ENCODE measurements at regions not wholly inside any gene's neighbourhood (a gene's known extent, or its start where the extent isn't known, plus 50 kb on each side); places are given as distances from the start of the nearest gene placed in this dataset.

GRCh38 chr3:31250116-31250777, 282.5 kb upstream of the STT3B start:
- no peak for TF ChIP-seq HMGXB4 (CRISPR knock-in tag; IDR thresholded peaks at IDR 0.05; ENCODE audit: borderline replicate concordance)
- TF ChIP-seq PBX3 (IDR thresholded peaks at IDR 0.05): no peak
- no peak for TF ChIP-seq POLR2AphosphoS2 (conservative IDR thresholded peaks at IDR 0.05; ENCODE audit: low read length)
- no peak for TF ChIP-seq CBX8 (IDR thresholded peaks at IDR 0.05)
- TF ChIP-seq PHF8 (IDR thresholded peaks at IDR 0.05; ENCODE audit: borderline replicate concordance, low read depth): no peak
- TF ChIP-seq JUN (IDR thresholded peaks at IDR 0.05): no peak
- no peak for TF ChIP-seq E2F6 (IDR thresholded peaks at IDR 0.05; ENCODE audit: borderline replicate concordance, low read depth)
- no peak for TF ChIP-seq KDM1A (IDR thresholded peaks at IDR 0.05; ENCODE audit: low read depth)
- no peak for TF ChIP-seq RARB (CRISPR knock-in tag; IDR thresholded peaks at IDR 0.05)
- no peak for TF ChIP-seq REST (IDR thresholded peaks at IDR 0.05)
- no peak for TF ChIP-seq RCOR1 (IDR thresholded peaks at IDR 0.05; ENCODE audit: low read depth, low read length)
- POLR2A ChIA-PET: no interaction called here
- WGBS (ENCODE audit: missing lambda C conversion rate): 42% methylated on average over 1 of the region's 1 CpG
- CTCF ChIA-PET: no interaction called here
- H3K4me2 ChIP-seq: no peak overlapping the region
- H3K4me1 ChIP-seq: no peaks in the 10 kb centered on the region
- no peaks in the 10 kb centered on the region; the same call in 2 of the 3 replicates for H3K9me3 ChIP-seq
- ATAC-seq: no peak
- H3K4me3 ChIP-seq: no peak overlapping the region
- FAIRE-seq: no peak
- no peak overlapping the region for H3K27ac ChIP-seq
- DNase-seq (ENCODE audit: low read depth in 1 of 2, low spot score in 1 of 2): no peak

- WGBS (ENCODE audit: missing lambda C conversion rate): 69% methylated on average over 3 of the region's 3 CpGs
- H3K4me3 ChIP-seq: no peak overlapping the region
- FAIRE-seq (no peak), ATAC-seq (no peak), DNase-seq (ENCODE audit: low read depth in 1 of 2, low spot score in 1 of 2) (no peak)
- H3K9me3 ChIP-seq: no peaks in the 10 kb centered on the region; the same call in 2 of the 3 replicates
- CTCF ChIA-PET: no interaction called here
- no peak overlapping the region for H3K27ac ChIP-seq
- TF ChIP-seq NFE2L2 (conservative IDR thresholded peaks at IDR 0.05; ENCODE audit: low read length) (no peak), MAX (IDR thresholded peaks at IDR 0.05) (no peak), HOXA7 (CRISPR knock-in tag; IDR thresholded peaks at IDR 0.05) (no peak), ATOH8 (CRISPR knock-in tag; IDR thresholded peaks at IDR 0.05; ENCODE audit: low read depth) (no peak), PBX3 (IDR thresholded peaks at IDR 0.05) (no peak), ESRRA (IDR thresholded peaks at IDR 0.05; ENCODE audit: borderline replicate concordance, low read length) (no peak)
- H3K4me2 ChIP-seq: no peak overlapping the region
- H3K4me1 ChIP-seq: no peaks in the 10 kb centered on the region
- POLR2A ChIA-PET: no interaction called here
These were observed 281.6 kb upstream of the STT3B start for GRCh38 chr3:31251083-31251482.

Data from A549 (cell line).